Left lobe of liver (tissue), 2 donors: ENCODE measurements at regions not wholly inside any gene's neighbourhood (a gene's known extent, or its start where the extent isn't known, plus 50 kb on each side); places are given as distances from the start of the nearest gene placed in this dataset.

Source experiments
- ATAC-seq: fragments of 200-7000 bp; cut with Tn5 transposase; one replicate; pipeline ENCODE4 v1.9.1; 2020; ENCODE audit warnings: mild to moderate bottlenecking, moderate library complexity
- DNase-seq: peaks from one replicate; pipeline ENCODE4 v3.0.0-alpha.2; 2020; ENCODE audit warnings: low spot score
- donor health status: DM: no; HTN: no; CAD: no; lungs with moderate emphysema.
- donor health status: DM: no; HTN: yes; CAD: no.

GRCh38 chr20:24718277-24718676 is 230.8 kb upstream of the CST7 start:
- DNase-seq, result no peak
- no peak for ATAC-seq

- DNase-seq, result peak; percentile 7
Measured at GRCh38 chr20:24718696-24719095, 230.4 kb upstream of the CST7 start.

DNA sequence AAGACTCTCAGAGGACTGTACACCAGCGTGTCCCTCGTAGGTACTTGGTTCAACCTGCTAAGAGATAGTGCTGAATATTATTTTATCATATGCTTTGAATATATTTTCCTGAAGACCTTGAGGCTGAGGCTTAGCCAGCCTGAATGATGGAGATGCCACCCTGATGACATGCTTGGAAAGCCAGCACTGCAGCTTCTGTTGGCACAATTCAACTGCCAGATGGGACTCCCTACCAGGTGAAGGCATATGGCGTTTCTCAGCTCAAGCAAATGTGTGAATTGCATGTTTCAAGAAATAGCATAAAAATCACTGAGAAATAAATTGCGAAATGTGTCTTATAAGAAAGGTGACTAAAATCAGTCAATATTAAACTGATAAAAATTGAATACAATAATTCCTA is 228.1 kb upstream of the CST7 start:
- peak; percentile 5 for DNase-seq
- no peak for ATAC-seq

More at GRCh38 chr20:24718696-24719095, 230.4 kb upstream of the CST7 start:
- ATAC-seq, result no peak

DNA sequence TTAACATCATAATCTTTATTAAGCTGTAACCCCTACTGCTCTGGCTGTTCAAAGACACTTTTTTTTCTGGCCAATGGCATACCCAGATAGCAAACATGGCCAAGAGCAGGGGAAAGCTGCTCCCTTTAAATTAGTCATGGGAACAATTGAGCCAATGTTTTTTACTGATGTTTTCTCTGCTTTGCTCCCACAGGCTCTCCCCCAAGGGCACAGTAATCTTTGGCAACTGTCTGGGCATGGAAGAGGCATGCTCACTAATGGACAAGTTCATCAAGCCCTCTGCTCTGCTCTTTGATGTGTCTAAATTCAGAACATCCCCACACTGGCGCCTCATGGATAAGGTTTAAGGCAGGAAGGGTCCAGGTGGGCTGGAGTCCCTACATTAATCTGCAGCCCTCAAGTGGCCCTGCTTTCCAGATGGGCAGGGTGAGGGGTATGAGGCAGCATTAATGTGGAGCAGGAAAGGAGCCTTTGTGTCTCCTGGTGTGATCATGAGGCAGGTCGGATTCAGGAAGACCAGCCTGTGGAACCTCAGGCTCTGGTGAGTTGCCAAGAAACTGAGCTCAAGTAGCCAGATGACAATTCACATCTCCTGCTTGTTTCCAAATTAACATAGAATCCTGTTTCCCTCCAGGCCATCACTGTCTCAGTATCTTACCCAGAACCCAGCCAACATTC is 227.0 kb upstream of the CST7 start:
- ATAC-seq (no peak), DNase-seq (peak; percentile 11)

GRCh38 chr20:24722586-24722985 is 226.5 kb upstream of the CST7 start:
- ATAC-seq (no peak), DNase-seq (no peak)

GRCh38 chr20:24723186-24723585 is 225.9 kb upstream of the CST7 start:
- DNase-seq (no peak), ATAC-seq (no peak)

- no peak for DNase-seq
- ATAC-seq, result no peak
Measured at GRCh38 chr20:24723647-24724352, 225.3 kb upstream of the CST7 start.

GRCh38 chr20:24724982-24725533 is 224.0 kb upstream of the CST7 start:
- ATAC-seq (no peak), DNase-seq (no peak)

DNA sequence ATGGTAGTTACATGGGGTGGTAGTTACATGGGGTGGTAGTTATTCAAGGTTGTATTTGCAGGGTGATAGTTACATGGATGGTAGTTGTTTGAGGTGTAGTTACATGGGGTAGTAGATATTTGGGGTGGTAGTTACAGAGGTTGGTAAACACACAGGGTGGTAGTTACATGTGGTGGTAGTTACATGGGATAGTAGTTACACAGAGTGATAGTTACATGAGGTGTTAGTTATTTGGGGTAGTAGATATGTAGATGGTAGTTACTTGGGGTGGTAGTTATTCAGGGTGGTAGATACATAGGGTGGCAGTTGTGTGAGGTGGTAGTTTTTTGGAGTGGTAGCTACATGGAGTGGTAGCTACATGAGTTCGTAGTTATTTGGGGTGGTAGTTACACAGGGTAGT is 221.3 kb upstream of the CST7 start:
- DNase-seq (no peak), ATAC-seq (no peak)

DNA sequence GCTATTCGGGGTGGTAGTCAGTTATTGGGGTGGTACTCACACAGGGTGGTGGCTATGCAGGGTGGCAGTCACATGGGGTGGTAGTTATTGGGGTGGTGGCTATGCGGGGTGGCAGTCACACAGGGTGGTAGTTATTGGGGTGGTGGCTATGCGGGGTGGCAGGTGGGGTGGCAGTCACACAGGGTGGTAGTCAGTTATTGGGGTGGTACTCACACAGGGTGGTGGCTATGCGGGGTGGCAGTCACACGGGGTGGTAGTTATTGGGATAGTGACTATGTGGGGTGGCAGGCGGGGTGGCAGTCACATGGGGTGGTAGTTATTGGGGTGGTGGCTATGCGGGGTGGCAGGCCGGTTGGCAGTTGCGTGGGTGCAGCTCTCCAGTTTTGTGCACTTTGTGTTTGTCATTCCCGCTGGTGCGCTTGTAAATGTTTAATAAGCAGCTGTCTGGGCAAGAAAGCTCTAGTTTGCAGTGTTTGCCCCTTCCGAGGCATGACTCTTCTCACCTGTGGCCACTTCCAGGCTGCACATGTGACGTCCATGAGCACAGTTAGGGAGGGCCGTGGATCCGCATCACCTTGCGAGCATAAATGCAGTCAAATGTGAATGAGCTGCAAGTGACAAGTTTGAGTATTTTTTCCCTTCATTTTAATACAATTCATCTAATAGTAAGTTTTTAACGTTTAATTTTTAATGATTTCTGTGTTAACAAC is 219.0 kb upstream of the CST7 start:
- no peak for DNase-seq
- no peak for ATAC-seq

DNA sequence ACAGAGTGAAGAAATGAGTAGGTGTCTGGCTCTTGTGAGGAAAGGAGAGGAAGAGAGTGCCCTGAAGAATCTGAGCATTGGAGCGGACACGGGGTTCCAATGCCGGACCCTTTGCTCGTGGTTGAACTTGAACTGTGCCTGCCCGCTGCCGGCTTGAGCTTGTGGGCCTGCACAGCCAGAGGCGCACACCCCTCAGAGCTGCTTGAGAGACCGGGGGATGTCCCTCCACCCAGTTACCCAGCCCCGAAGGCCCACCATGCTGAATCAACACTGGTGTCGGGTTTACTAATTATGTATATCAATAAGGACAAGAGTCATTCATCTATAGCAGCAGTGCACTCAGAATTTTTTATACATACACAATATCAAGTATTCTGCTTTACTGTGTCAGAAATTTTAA is 218.3 kb upstream of the CST7 start:
- DNase-seq (no peak), ATAC-seq (no peak)

DNA sequence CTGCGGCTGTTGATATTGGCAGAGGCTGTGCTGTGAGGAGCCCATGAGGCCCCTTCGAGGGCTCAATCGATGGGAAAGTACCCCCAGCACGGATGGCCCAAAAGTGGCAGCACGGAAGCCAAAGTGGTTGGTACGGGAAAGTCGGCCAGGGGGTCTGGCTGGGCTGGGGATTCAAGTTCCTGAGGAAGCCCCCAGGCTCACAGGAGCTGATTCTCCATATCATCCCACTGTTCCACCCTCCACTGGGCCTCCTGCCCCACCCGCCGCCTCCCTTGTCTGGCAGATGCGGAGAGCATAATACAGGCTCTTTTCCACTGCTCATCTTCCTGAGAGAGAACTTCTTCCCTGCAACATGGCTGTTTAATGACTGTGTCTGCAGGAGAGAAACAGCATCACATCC is 217.8 kb upstream of the CST7 start:
- no peak for DNase-seq
- no peak for ATAC-seq

DNA sequence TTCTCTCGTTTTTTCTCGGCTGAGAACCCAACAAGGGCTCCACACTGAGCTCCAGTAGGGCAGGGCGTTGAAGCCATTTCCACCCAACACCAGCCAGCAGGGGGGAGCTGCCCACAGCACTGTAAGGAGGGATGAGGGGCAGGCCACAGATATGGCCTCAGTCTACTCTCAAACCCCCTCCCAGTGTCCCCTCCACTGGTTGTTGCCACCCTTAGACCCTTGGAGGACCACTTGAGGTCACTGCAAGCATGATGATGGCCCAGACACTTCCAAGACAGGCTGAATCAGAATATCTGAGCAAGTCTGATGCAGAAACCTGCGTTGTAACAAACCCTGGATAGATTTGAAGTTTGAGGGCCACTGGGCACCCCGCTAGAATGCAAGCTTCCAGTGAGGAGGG is 217.0 kb upstream of the CST7 start:
- DNase-seq, result no peak
- ATAC-seq, result no peak

- DNase-seq (no peak), ATAC-seq (no peak)
Measured at GRCh38 chr20:24732599-24732998, 216.5 kb upstream of the CST7 start.

DNA sequence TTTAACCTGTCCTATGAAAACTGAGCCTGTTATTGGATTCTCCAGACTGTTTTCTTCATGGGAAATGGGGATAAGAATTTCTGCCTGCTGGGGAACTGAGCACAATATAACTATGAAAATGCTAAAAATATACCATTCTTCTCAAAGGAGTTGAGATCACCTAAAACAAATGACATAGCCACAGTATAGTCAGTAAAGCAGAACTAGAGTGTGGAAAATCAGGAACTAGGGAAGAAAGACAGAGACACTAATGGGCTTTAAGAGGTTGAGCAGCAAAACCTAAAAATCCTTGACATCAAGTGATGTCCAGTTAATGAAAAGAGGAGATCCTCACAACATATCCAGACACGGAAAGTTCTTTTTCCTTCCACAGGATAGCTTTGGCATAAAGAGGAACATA is 215.7 kb upstream of the CST7 start:
- ATAC-seq (no peak), DNase-seq (no peak)

- ATAC-seq, result no peak
- DNase-seq, result no peak
Measured at GRCh38 chr20:24734139-24734538, 214.9 kb upstream of the CST7 start.

- DNase-seq, result no peak
Measured at GRCh38 chr20:24735263-24735662, 213.8 kb upstream of the CST7 start.

GRCh38 chr20:24736131-24736843 is 212.8 kb upstream of the CST7 start:
- ATAC-seq, result no peak
- no peak for DNase-seq

More at GRCh38 chr20:24735263-24735662, 213.8 kb upstream of the CST7 start:
- ATAC-seq, result no peak

GRCh38 chr20:24736844-24737211 is 212.2 kb upstream of the CST7 start:
- DNase-seq (no peak), ATAC-seq (no peak)

GRCh38 chr20:24737212-24737850 is 211.7 kb upstream of the CST7 start:
- DNase-seq (no peak), ATAC-seq (no peak)
